GM23338 (cell line): ENCODE measurements at regions not wholly inside any gene's neighbourhood (a gene's known extent, or its start where the extent isn't known, plus 50 kb on each side); places are given as distances from the start of the nearest gene placed in this dataset.

ENCODE experiments used
- ATAC-seq: fragments of 200-7000 bp; cut with Tn5 transposase; 3 replicates; pipeline ENCODE4 v1.9.1; 2020
- DNase-seq: peaks from one replicate; pipeline ENCODE4 v3.0.0-alpha.2; 2015; ENCODE audit warnings: low spot score
- H2AFZ ChIP-seq: fragments of 200-600 bp; sonication (generic); 2 replicates; pipeline ENCODE4 v1.8.0; 2016; ENCODE audit warnings: antibody characterized with exemption, mild to moderate bottlenecking, moderate library complexity
- H3F3A ChIP-seq: fragments of 200-600 bp; sonication (generic); replicated peaks from 2 replicates; pipeline ENCODE4 v1.8.0; 2017; ENCODE audit warnings: antibody characterized with exemption, mixed run types, low read depth
- H3K27ac ChIP-seq: fragments of 200-600 bp; sonication (generic); 2 replicates; pipeline ENCODE4 v1.6.1; 2016; ENCODE audit warnings: low read depth
- H3K27me3 ChIP-seq: fragments of 200-600 bp; sonication (generic); 2 replicates; pipeline ENCODE4 v1.8.0; 2016; ENCODE audit warnings: mild to moderate bottlenecking, mixed run types, moderate library complexity; ENCODE audit not compliant: insufficient read depth
- H3K36me3 ChIP-seq: fragments of 200-600 bp; sonication (generic); 2 replicates; pipeline ENCODE4 v1.8.0; 2016; ENCODE audit warnings: mild to moderate bottlenecking; ENCODE audit not compliant: insufficient read depth
- H3K4me1 ChIP-seq: fragments of 200-600 bp; sonication (generic); 2 replicates; pipeline ENCODE4 v1.8.0; 2016; ENCODE audit warnings: mild to moderate bottlenecking, moderate library complexity; ENCODE audit not compliant: insufficient read depth
- H3K4me2 ChIP-seq: fragments of 200-600 bp; sonication (generic); 2 replicates; pipeline ENCODE4 v1.7.1; 2017; ENCODE audit warnings: mixed run types
- H3K4me3 ChIP-seq: fragments of 200-600 bp; sonication (generic); 2 replicates; pipeline ENCODE4 v1.6.1; 2016; ENCODE audit warnings: mixed run types
- H3K79me2 ChIP-seq: fragments of 200-600 bp; sonication (generic); replicated peaks from 2 replicates; pipeline ENCODE4 v1.8.0; 2017; ENCODE audit warnings: mild to moderate bottlenecking; ENCODE audit not compliant: insufficient read depth
- H3K9me2 ChIP-seq: fragments of 200-600 bp; sonication (generic); 2 replicates; pipeline ENCODE4 v1.8.0; 2017; ENCODE audit not compliant: insufficient read depth
- H4K20me1 ChIP-seq: fragments of 200-600 bp; sonication (generic); replicated peaks from 2 replicates; pipeline ENCODE4 v1.8.0; 2017; ENCODE audit warnings: mild to moderate bottlenecking; ENCODE audit not compliant: insufficient read depth
- H3K27ac Mint-ChIP-seq: 2 replicates; pipeline ENCODE4 v1.8.0; 2020; ENCODE audit warnings: inconsistent platforms, mild to moderate bottlenecking, moderate library complexity, mixed read lengths
- H3K27me3 Mint-ChIP-seq: 3 replicates; pipeline ENCODE4 v1.8.0; 2022; ENCODE audit warnings: low read depth, mild to moderate bottlenecking, moderate library complexity, mixed read lengths, inconsistent platforms; ENCODE audit not compliant: insufficient read depth, poor library complexity
- H3K36me3 Mint-ChIP-seq: 3 replicates; pipeline ENCODE4 v1.8.0; 2021; ENCODE audit warnings: low read depth, mild to moderate bottlenecking, inconsistent platforms, moderate library complexity, mixed read lengths
- H3K4me1 Mint-ChIP-seq: 3 replicates; pipeline ENCODE4 v1.8.0; 2020; ENCODE audit warnings: mild to moderate bottlenecking, inconsistent platforms, mixed read lengths
- H3K4me3 Mint-ChIP-seq: 3 replicates; pipeline ENCODE4 v1.8.0; 2021; ENCODE audit warnings: moderate library complexity, mild to moderate bottlenecking, inconsistent platforms, mixed read lengths
- H3K9me3 Mint-ChIP-seq: 3 replicates; pipeline ENCODE4 v1.8.0; 2020; ENCODE audit warnings: moderate library complexity, mild to moderate bottlenecking, inconsistent platforms, mixed read lengths
- EZH2phosphoT487 ChIP-seq: fragments of 200-600 bp; sonication (generic); IDR thresholded peaks from one replicate; pipeline ENCODE4 v1.8.1; 2018; ENCODE audit warnings: antibody characterized with exemption; ENCODE audit not compliant: unreplicated experiment
- REST ChIP-seq: IDR thresholded peaks from one replicate; pipeline ENCODE4 v1.6.1; 2018; ENCODE audit warnings: antibody characterized with exemption; ENCODE audit not compliant: unreplicated experiment
- STAT1 ChIP-seq: IDR thresholded peaks from one replicate; pipeline ENCODE4 v1.6.1; 2016; ENCODE audit warnings: antibody characterized with exemption; ENCODE audit not compliant: unreplicated experiment
- ZNF462 ChIP-seq: fragments of 250-450 bp; sonication (Bioruptor Pico); IDR thresholded peaks from 2 replicates; pipeline ENCODE4 v1.5.0; 2020; ENCODE audit warnings: mild to moderate bottlenecking, moderate library complexity

- TF ChIP-seq REST (no peak), STAT1 (no peak), ZNF462 (CRISPR knock-in tag) (no peak)
Observed at GRCh38 chr3:104781112-104781511, 585.6 kb upstream of the ALCAM start (continued).

- Histone ChIP-seq H2AFZ (peak overlapping the region; percentile 28; the same call in 1 of the 2 replicates), H3K79me2 (no peaks in the 10 kb centered on the region), H3F3A (no peaks in the 10 kb centered on the region), H3K36me3 (no peaks in the 10 kb centered on the region), H3K27ac (no peak overlapping the region), H3K27me3 (no peaks in the 10 kb centered on the region), H4K20me1 (no peaks in the 10 kb centered on the region), H3K4me3 (no peak overlapping the region), H3K9me2 (no peaks in the 10 kb centered on the region), H3K4me1 (no peaks in the 10 kb centered on the region), H3K4me2 (no peak overlapping the region)
- H3K27me3 Mint-ChIP-seq, result peaks cover 1% of the 10 kb centered on the region
- peaks cover 2% of the 10 kb centered on the region; the same call in 2 of the 3 replicates for H3K4me1 Mint-ChIP-seq
- no peak overlapping the region for H3K4me3 Mint-ChIP-seq
- no peak for TF ChIP-seq EZH2phosphoT487
- peak overlapping the region; percentile 2; the same call in 1 of the 2 replicates for H3K27ac Mint-ChIP-seq
- DNase-seq (no peak), ATAC-seq (no peak)
- H3K9me3 Mint-ChIP-seq, result no peaks in the 10 kb centered on the region
- H3K36me3 Mint-ChIP-seq, result no peaks in the 10 kb centered on the region
Observed at GRCh38 chr3:104785947-104786346, 580.8 kb upstream of the ALCAM start.
